GM18505 (cell line): ENCODE measurements at regions not wholly inside any gene's neighbourhood (a gene's known extent, or its start where the extent isn't known, plus 50 kb on each side); places are given as distances from the start of the nearest gene placed in this dataset.

Source experiments
- ATAC-seq: cut with Tn5 transposase; IDR thresholded peaks from one replicate; pipeline ENCODE4 v1.9.1; 2021; ENCODE audit not compliant: unreplicated experiment
- POLR2A ChIP-seq: IDR thresholded peaks from 4 replicates; pipeline ENCODE4 v1.6.1; 2011; ENCODE audit warnings: borderline replicate concordance; ENCODE audit not compliant: insufficient read depth, insufficient read length; ENCODE audit errors: extremely low read depth

GRCh38 chr4:64216741-64217140, 192.5 kb downstream of the TECRL start:
- TF ChIP-seq POLR2A: no peak
- ATAC-seq: no peak

DNA sequence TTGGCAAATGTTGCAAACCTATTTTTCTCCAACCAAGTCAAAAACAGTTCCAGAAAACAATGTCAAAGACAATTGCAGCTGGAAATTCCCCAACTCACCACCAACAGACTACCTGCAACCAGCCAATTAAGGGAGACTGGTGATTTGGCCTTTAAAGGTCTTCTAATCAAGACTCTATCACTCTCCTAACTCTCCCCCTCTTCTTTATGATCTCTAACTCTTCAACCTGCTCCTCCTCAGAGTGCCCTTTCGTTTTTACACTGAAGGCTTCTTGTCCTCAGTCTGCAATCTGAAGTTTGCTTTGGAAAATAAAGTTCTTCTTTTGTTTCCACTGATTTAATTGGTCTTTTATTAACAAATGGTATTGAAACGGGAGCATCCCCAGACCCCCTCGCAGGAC, 203.9 kb downstream of the TECRL start:
- TF ChIP-seq POLR2A: no peak
- no peak for ATAC-seq

DNA sequence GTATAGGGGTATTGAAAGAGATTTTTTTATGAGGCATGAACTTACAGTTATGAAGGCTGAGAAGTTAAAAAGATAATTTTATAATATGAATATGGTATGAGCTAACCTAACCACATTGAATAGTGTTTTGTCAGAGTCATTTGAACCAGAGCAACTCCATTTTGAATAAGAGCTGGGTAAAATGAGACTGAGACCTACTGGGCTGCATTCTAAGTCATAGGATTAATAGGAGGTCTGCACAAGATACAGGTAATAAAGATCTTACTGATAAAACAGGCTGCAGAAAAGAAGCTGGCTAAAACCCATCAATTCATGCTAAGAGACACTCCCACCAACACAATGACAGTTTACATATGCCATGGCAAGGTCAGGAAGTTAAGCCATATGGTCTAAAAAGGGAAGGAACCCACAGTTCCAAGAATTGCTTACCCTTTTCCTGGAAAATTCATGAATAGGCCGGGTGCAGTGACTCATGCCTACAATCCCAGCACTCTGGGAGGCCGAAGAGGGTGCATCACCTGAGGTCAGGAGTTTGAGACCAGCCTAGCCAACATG, 209.2 kb downstream of the TECRL start:
- no peak for TF ChIP-seq POLR2A
- no peak for ATAC-seq

DNA sequence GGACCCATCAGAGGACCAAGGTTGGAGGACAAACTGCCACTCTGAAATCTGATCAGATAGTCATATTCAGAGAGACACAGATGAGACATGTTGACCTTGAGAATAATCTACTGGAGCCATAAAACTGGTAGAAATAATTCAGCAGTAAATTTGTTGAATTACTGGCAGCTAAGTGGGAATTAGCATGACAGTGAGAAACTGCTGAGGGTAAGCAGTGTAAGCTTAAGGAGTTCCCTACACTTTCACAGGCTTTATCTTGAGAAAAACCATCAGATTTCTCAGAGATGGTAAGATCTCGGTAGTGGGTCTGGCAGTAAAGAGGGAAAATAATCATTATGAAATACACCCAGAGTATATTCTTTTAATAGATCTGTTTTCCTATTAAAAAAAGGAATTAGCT, 213.7 kb downstream of the TECRL start:
- no peak for ATAC-seq

GRCh38 chr4:64192731-64193412, 216.4 kb downstream of the TECRL start:
- no peak for TF ChIP-seq POLR2A
- ATAC-seq: no peak

More for the DNA sequence above, 213.7 kb downstream of the TECRL start:
- TF ChIP-seq POLR2A: no peak

DNA sequence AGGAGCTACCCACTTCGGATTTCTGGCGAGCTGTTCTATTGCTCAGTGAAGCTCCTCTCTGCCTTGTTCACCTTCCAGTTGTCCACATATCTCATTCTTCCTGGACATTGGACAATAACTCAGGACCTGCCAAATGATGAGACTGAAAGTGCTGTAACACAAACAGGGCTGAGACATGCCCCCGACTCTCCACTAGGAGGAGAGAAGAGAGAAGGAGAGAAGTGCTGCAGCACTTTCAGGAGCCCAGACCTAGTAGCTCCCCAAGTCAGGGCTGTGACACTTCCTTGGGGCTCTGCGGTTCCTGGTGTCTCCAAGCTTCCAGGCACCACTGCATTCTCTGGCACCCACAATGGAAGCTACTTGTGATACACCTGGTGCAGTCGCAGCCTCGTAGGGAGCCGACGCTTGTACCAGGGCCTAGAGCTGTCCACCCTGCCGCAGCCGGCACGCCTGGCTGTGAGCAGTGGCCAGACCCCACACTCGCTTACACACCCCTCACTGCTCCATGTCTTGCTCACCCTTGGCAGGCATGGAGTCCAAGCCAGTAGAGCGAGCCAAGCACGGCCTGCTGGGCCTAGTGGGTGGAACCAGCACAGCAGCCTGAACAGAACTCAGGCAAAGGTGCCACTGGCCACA, 234.9 kb downstream of the TECRL start:
- no peak for ATAC-seq

DNA sequence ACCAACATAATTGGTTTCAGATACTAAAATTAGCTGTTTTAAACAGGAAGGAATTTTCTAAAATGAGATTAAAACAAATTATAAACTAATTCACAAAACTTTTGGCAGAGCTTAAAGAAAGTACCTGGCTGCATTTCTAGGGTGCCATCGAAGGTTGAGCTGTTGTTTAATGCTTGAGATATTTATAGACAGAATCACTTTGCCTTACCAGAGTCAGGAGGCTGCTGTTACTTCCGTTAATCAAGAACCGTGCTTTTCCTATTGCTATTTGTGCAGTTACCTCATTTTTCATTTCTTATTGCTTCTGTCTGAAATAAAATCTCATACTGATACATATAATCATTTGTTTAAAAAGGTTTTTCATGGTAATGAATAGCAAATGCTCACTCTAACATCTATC, 242.9 kb downstream of the TECRL start:
- no peak for ATAC-seq
- TF ChIP-seq POLR2A: no peak

More for the DNA sequence above, 234.9 kb downstream of the TECRL start:
- TF ChIP-seq POLR2A: no peak

DNA sequence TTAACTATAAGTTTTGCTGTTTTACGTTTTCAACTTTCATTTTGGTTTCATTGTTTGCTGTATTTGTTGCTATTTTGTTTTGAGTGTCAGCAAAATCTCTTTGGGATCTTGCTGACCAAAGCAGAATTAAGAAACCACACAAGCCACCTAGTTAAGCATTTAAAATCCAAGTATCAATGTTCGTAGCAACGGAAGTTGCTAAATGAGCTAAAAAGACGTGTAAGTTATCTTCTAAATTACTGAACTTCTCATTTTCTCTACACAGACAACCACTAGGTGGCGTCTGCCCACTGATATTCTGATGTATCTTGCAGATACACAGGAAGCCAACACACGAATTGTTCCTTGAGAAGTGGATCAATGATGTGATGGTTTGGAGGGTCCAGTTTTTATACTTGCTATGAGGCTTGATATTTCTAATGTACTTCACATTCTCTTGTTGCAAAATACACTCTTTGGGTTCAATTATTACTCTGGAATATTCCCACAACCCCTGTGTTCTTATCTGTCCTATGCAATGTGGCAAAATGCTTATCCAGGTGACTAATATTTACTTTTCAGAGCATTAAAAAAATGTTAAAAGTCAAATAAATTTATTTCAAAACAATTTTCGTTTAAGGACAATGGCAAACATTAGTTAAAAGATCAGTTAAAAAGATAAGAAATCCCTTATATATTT, 250.5 kb downstream of the TECRL start:
- peak; percentile 95 for ATAC-seq
- TF ChIP-seq POLR2A: no peak

DNA sequence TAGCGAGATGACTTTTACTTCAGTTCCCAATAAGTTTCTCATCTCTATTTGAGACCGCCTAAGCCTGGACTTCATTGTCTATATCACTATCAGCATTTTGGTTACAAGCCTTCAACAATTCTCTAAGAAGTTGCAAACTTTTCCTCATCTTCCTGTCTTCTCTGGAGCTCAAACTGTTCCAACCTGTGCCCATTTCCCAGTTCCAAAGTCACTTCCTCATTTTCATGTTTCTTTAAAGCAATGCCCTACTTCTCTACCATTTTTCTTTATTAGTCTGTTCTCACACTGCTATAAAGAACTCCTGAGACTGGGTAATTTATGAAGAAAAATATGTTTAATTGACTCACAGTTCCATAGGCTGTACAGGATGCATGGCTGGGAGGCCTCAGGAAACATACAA, 251.9 kb downstream of the TECRL start:
- no peak for TF ChIP-seq POLR2A
- ATAC-seq: no peak

DNA sequence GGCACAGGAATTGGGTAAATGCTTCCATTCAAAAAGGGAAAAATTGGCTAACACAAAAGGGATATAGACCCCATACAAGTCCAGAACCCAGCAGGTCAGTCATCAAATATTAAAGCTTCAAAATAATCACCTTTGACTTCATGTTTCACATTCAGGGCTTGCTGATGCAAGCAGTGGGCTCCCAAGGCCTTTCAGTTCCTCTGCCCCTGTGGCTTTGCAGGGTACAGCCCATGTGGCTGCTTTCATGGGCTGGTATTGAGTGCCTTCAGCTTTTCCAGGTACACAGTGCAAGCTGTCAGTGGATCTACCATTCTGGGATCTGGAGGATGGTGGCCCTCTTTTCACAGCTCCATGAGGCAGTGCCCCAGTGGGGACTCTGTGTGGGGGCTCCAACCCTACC, 253.0 kb downstream of the TECRL start:
- no peak for ATAC-seq
- TF ChIP-seq POLR2A: no peak

DNA sequence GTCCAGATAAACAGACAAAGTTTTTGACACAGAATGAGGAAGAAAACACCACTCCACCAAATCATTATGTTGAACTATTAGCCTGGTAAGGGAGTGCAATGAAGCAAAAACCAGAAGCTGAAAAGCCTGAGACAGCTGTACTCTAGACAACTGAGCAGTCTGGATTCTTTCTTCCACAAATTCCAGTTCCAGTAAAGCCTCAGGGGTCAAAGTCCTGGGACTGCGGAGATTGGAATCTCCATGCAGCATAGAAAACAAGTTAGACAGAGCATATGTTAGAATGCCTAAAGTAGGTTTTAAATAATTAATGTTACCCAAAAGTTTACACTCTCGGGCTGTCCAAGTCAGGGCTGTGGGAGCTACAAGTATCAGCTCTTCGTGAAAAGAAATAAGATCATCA, 263.2 kb downstream of the TECRL start:
- ATAC-seq: no peak
- no peak for TF ChIP-seq POLR2A

- ATAC-seq: no peak
- no peak for TF ChIP-seq POLR2A
Measured at GRCh38 chr4:64144994-64145393, 264.3 kb downstream of the TECRL start.

- TF ChIP-seq POLR2A: no peak
- no peak for ATAC-seq
Measured at GRCh38 chr4:64130907-64131306, 278.3 kb downstream of the TECRL start.

- no peak for TF ChIP-seq POLR2A
- ATAC-seq: no peak
Measured at GRCh38 chr4:64125354-64125753, 283.9 kb downstream of the TECRL start.
